ENCODE measurements at regions not wholly inside any gene's neighbourhood (a gene's known extent, or its start where the extent isn't known, plus 50 kb on each side); places are given as distances from the start of the nearest gene placed in this dataset.

GRCh38 chr2:207465894-207466293 is 63.9 kb upstream of the CREB1 start:
- no peak for TF ChIP-seq CTCF (IDR thresholded peaks at IDR 0.05)
- TF ChIP-seq EZH2 (IDR thresholded peaks at IDR 0.05; ENCODE audit: borderline replicate concordance, insufficient read depth, low read depth, low read length, poor library complexity, severe bottlenecking), result no peak

All from B cell (primary cell).